Endodermal cell (in vitro differentiated cells): ENCODE measurements at regions not wholly inside any gene's neighbourhood (a gene's known extent, or its start where the extent isn't known, plus 50 kb on each side); places are given as distances from the start of the nearest gene placed in this dataset.

Experiments
- DNase-seq: peaks from one replicate; pipeline ENCODE4 v3.0.0-alpha.2; 2017
- H3K27ac ChIP-seq: 2 replicates; pipeline ENCODE4 v1.5.1; 2013; ENCODE audit warnings: mild to moderate bottlenecking, low read depth, low read length, moderate library complexity
- H3K27me3 ChIP-seq: 2 replicates; pipeline ENCODE4 v1.6.1; 2013; ENCODE audit warnings: mild to moderate bottlenecking, low read length, moderate library complexity; ENCODE audit not compliant: insufficient read depth, control insufficient read depth, poor library complexity, severe bottlenecking
- H3K36me3 ChIP-seq: 2 replicates; pipeline ENCODE4 v1.7.0; 2013; ENCODE audit warnings: mild to moderate bottlenecking, low read length, moderate library complexity; ENCODE audit not compliant: control insufficient read depth, insufficient read depth
- H3K4me1 ChIP-seq: one replicate; pipeline ENCODE4 v1.7.0; 2013; ENCODE audit warnings: low read length; ENCODE audit not compliant: control insufficient read depth, insufficient read depth
- H3K4me3 ChIP-seq: 2 replicates; pipeline ENCODE4 v1.5.1; 2013; ENCODE audit warnings: mild to moderate bottlenecking, low read length, moderate library complexity
- H3K9ac ChIP-seq: 2 replicates; pipeline ENCODE4 v1.6.1; 2013; ENCODE audit warnings: mild to moderate bottlenecking, low read length, moderate library complexity; ENCODE audit not compliant: poor library complexity, severe bottlenecking; ENCODE audit errors: extremely low read depth
- H3K9me3 ChIP-seq: 2 replicates; pipeline ENCODE4 v1.6.1; 2013; ENCODE audit warnings: mild to moderate bottlenecking, low read length, moderate library complexity; ENCODE audit not compliant: control insufficient read depth
- H3K27ac Mint-ChIP-seq: 2 replicates; pipeline ENCODE4 v1.8.0; 2020; ENCODE audit warnings: mixed read lengths
- H3K27me3 Mint-ChIP-seq: 2 replicates; pipeline ENCODE4 v1.8.0; 2021; ENCODE audit warnings: mild to moderate bottlenecking, mixed read lengths; ENCODE audit not compliant: insufficient read depth
- H3K36me3 Mint-ChIP-seq: 2 replicates; pipeline ENCODE4 v1.8.0; 2020; ENCODE audit warnings: low read depth, mixed read lengths
- H3K4me1 Mint-ChIP-seq: 2 replicates; pipeline ENCODE4 v1.8.0; 2020; ENCODE audit warnings: mixed read lengths
- H3K4me3 Mint-ChIP-seq: 2 replicates; pipeline ENCODE4 v1.8.0; 2020; ENCODE audit warnings: mild to moderate bottlenecking, moderate library complexity, mixed read lengths
- H3K9me3 Mint-ChIP-seq: 2 replicates; pipeline ENCODE4 v1.8.0; 2020; ENCODE audit warnings: mild to moderate bottlenecking, mixed read lengths
- WGBS, 2 experiments: methylation state at CpG; one replicate each; pipeline versions ENCODE4 v1.1.5 to v1.1.7; 2013; ENCODE audit warnings: missing lambda C conversion rate in 2 of 2, mixed read lengths in 1 of 2; ENCODE audit not compliant: insufficient coverage in 1 of 2, insufficient read length in 1 of 2; 5-methylcytosine and 5-hydroxymethylcytosine counted together
- TF ChIP-seq, protein P1 (sequence below): fragments of 200-600 bp; sonication (generic); conservative IDR thresholded peaks from 2 replicates; pipeline ENCODE4 v1.5.0; 2021; ENCODE audit warnings: antibody characterized with exemption, mild to moderate bottlenecking

DNA sequence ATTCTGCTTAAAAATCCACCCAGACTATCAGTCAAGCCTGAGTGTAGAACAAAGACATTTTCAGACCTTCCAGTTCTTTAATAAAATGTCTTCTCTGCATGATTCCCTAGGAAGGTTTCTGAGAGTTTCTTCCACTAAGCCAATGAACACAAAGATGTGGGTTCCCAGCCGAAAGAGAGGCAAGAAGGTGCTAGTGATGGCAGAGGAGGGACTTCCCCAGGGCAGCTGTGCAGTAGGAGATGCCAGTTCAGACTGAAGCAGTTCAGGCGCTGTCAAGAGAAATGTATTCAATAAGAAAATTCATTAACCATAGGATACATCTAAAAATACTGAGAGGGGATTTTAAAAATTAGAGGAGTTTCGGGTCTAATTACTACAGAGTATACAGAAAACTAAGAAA is 83.3 kb downstream of the RND3 start:
- 91% methylated on average over 1 of the region's 3 CpGs; no CpG with 5 or more reads in 1 of the 2 experiments for WGBS, 2 experiments
- Mint-ChIP-seq H3K9me3 (peaks cover 2% of the 10 kb centered on the region), H3K4me3 (no peak overlapping the region), H3K27ac (no peak overlapping the region), H3K36me3 (no peaks in the 10 kb centered on the region), H3K27me3 (no peaks in the 10 kb centered on the region), H3K4me1 (peaks cover 11% of the 10 kb centered on the region)
- H3K27ac ChIP-seq, result no peak overlapping the region
- no peaks in the 10 kb centered on the region for H3K36me3 ChIP-seq
- no peak overlapping the region for H3K4me3 ChIP-seq
- DNase-seq, result no peak
- H3K9me3 ChIP-seq, result no peaks in the 10 kb centered on the region
- no peak overlapping the region for H3K9ac ChIP-seq
- peaks cover 4% of the 10 kb centered on the region for H3K4me1 ChIP-seq
- H3K27me3 ChIP-seq, result no peaks in the 10 kb centered on the region
- TF ChIP-seq, protein P1, sequence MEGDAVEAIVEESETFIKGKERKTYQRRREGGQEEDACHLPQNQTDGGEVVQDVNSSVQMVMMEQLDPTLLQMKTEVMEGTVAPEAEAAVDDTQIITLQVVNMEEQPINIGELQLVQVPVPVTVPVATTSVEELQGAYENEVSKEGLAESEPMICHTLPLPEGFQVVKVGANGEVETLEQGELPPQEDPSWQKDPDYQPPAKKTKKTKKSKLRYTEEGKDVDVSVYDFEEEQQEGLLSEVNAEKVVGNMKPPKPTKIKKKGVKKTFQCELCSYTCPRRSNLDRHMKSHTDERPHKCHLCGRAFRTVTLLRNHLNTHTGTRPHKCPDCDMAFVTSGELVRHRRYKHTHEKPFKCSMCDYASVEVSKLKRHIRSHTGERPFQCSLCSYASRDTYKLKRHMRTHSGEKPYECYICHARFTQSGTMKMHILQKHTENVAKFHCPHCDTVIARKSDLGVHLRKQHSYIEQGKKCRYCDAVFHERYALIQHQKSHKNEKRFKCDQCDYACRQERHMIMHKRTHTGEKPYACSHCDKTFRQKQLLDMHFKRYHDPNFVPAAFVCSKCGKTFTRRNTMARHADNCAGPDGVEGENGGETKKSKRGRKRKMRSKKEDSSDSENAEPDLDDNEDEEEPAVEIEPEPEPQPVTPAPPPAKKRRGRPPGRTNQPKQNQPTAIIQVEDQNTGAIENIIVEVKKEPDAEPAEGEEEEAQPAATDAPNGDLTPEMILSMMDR, result no peak

DNA sequence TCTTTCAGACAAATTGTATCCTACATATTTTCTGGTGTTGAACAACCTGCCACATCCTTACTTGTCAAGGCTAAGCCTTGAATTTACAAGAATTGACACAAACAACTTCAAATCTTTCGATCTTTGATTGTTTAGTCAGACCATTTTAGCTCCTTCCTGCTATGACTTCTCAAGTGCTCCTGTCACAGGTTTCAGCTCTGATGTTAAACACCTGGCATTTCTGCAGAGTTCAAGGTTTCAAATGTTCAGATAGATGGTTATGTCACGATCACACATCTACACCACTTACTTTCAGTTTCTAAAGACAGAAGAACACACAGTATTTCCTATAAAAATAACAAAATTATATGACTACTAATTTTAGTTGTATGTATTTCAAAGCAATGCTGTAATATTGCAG is 84.0 kb downstream of the RND3 start:
- Histone ChIP-seq H3K9me3 (no peaks in the 10 kb centered on the region), H3K27me3 (no peaks in the 10 kb centered on the region), H3K4me1 (peaks cover 4% of the 10 kb centered on the region), H3K27ac (no peak overlapping the region), H3K9ac (no peak overlapping the region), H3K4me3 (no peak overlapping the region), H3K36me3 (no peaks in the 10 kb centered on the region)
- no peaks in the 10 kb centered on the region for H3K36me3 Mint-ChIP-seq
- no peak for DNase-seq
- H3K9me3 Mint-ChIP-seq, result peaks cover 2% of the 10 kb centered on the region
- H3K4me3 Mint-ChIP-seq, result no peak overlapping the region
- TF ChIP-seq, protein P1, result no peak
- H3K4me1 Mint-ChIP-seq, result peaks cover 11% of the 10 kb centered on the region
- 82 to 92% methylated on average over 2 of the region's 2 CpGs for WGBS, 2 experiments
- no peak overlapping the region for H3K27ac Mint-ChIP-seq
- H3K27me3 Mint-ChIP-seq, result no peaks in the 10 kb centered on the region

DNA sequence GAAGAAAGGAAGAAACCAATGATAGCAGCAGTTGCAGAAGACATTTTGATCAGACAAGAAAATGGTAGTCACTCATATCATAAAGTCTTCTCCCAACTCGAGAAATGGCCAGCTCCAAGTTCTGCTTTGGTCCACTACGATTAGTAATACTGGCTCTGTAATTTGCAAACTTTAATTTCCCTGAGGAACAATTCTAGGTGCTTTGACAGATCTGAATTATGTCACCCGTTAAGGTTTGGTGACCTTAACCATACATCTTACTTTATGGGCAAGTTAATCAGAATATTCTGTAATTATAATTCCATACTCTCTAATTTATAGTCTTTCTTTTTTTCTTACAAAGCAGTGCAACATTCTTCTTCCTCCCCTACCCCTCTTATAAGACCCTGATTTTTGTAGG is 84.5 kb downstream of the RND3 start:
- no peak overlapping the region for H3K4me3 Mint-ChIP-seq
- WGBS, 2 experiments, result 78% methylated on average over 3 of the region's 3 CpGs; no CpG with 5 or more reads in 1 of the 2 experiments
- H3K27me3 Mint-ChIP-seq, result no peaks in the 10 kb centered on the region

More for the DNA sequence above, 84.5 kb downstream of the RND3 start:
- TF ChIP-seq, protein P1, result no peak
- H3K36me3 Mint-ChIP-seq, result no peaks in the 10 kb centered on the region
- peaks cover 2% of the 10 kb centered on the region for H3K9me3 Mint-ChIP-seq
- H3K27ac ChIP-seq, result no peak overlapping the region
- no peak overlapping the region for H3K4me3 ChIP-seq
- peaks cover 11% of the 10 kb centered on the region for H3K4me1 Mint-ChIP-seq
- H3K9ac ChIP-seq, result no peak overlapping the region
- no peaks in the 10 kb centered on the region for H3K27me3 ChIP-seq
- H3K9me3 ChIP-seq, result no peaks in the 10 kb centered on the region
- H3K36me3 ChIP-seq, result no peaks in the 10 kb centered on the region
- no peak for DNase-seq
- H3K4me1 ChIP-seq, result peaks cover 4% of the 10 kb centered on the region
- H3K27ac Mint-ChIP-seq, result no peak overlapping the region
